ENCODE measurements at regions not wholly inside any gene's neighbourhood (a gene's known extent, or its start where the extent isn't known, plus 50 kb on each side); places are given as distances from the start of the nearest gene placed in this dataset.

GRCh38 chr1:60402816-60403215 lies 329.2 kb upstream of the C1orf87 start:
- no peaks in the 10 kb centered on the region for H3K9me3 ChIP-seq (ENCODE audit: insufficient read depth, low read length)

GRCh38 chr1:60402216-60402615 lies 328.6 kb upstream of the C1orf87 start:
- Histone ChIP-seq H3K27ac (ENCODE audit: low read length) (no peak overlapping the region), H3K36me3 (replicated peaks; ENCODE audit: low read depth, low read length) (peaks cover 4% of the 10 kb centered on the region), H3K9ac (ENCODE audit: low read length) (no peak overlapping the region), H2AFZ (ENCODE audit: low read depth, low read length) (no peak overlapping the region), H3K4me1 (ENCODE audit: low read length) (peaks cover 15% of the 10 kb centered on the region), H3K4me2 (ENCODE audit: low read length) (no peak overlapping the region), H3K9me3 (ENCODE audit: insufficient read depth, low read length) (no peaks in the 10 kb centered on the region), H3K79me2 (ENCODE audit: low read length) (no peaks in the 10 kb centered on the region), H4K20me1 (ENCODE audit: insufficient read depth, low read length) (no peaks in the 10 kb centered on the region), H3K4me3 (ENCODE audit: low read length) (no peak overlapping the region), H3K27me3 (ENCODE audit: low read depth, low read length) (no peaks in the 10 kb centered on the region)
- TF ChIP-seq CTCF (IDR thresholded peaks at IDR 0.05; ENCODE audit: low read depth, low read length) (no peak), EZH2phosphoT487 (IDR thresholded peaks at IDR 0.05; ENCODE audit: low read depth) (no peak)

More at GRCh38 chr1:60402816-60403215, 329.2 kb upstream of the C1orf87 start:
- H3K4me3 ChIP-seq (ENCODE audit: low read length): no peak overlapping the region
- H3K4me1 ChIP-seq (ENCODE audit: low read length): peaks cover 14% of the 10 kb centered on the region
- peaks cover 4% of the 10 kb centered on the region for H3K36me3 ChIP-seq (replicated peaks; ENCODE audit: low read depth, low read length)
- H3K79me2 ChIP-seq (ENCODE audit: low read length): no peaks in the 10 kb centered on the region
- H4K20me1 ChIP-seq (ENCODE audit: insufficient read depth, low read length): no peaks in the 10 kb centered on the region
- no peak overlapping the region for H3K27ac ChIP-seq (ENCODE audit: low read length)
- TF ChIP-seq CTCF (IDR thresholded peaks at IDR 0.05; ENCODE audit: low read depth, low read length): no peak
- TF ChIP-seq EZH2phosphoT487 (IDR thresholded peaks at IDR 0.05; ENCODE audit: low read depth): no peak
- H3K4me2 ChIP-seq (ENCODE audit: low read length): no peak overlapping the region
- no peak overlapping the region for H3K9ac ChIP-seq (ENCODE audit: low read length)
- 0 out of 2 replicates have a peak overlapping the region, but pooled peaks have one; percentile 20 for H2AFZ ChIP-seq (ENCODE audit: low read depth, low read length)
- no peaks in the 10 kb centered on the region for H3K27me3 ChIP-seq (ENCODE audit: low read depth, low read length)

DNA sequence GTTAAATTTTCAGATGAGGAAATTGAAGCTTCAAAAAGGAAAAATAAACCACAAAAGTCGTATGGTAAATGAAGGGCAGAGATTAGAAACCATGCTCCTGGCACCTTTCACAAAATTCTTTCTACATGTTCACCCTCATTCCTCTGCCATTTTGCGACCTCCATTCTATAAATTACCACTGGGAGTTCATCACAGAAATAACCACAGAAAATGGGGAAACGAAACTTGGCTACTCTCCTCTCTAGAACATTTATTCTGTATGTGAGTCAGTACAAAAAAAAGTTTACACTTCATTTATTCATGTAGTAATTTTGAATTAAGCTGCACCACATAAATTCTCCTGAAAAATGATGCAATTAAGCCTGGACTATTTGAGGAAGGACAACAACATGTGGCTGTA lies 320.9 kb upstream of the C1orf87 start:
- no peaks in the 10 kb centered on the region for H4K20me1 ChIP-seq (ENCODE audit: insufficient read depth, low read length)
- TF ChIP-seq EZH2phosphoT487 (IDR thresholded peaks at IDR 0.05; ENCODE audit: low read depth): no peak
- no peak for TF ChIP-seq CTCF (IDR thresholded peaks at IDR 0.05; ENCODE audit: low read depth, low read length)
- peak overlapping the region; percentile 48; the same call in 1 of the 2 replicates for H3K9ac ChIP-seq (ENCODE audit: low read length)
- H3K9me3 ChIP-seq (ENCODE audit: insufficient read depth, low read length): no peaks in the 10 kb centered on the region
- peaks cover 86% of the 10 kb centered on the region for H3K4me1 ChIP-seq (ENCODE audit: low read length)
- H3K27me3 ChIP-seq (ENCODE audit: low read depth, low read length): no peaks in the 10 kb centered on the region
- peak overlapping the region; percentile 21; the same call in 1 of the 2 replicates for H3K4me3 ChIP-seq (ENCODE audit: low read length)
- no peak overlapping the region; the same call in 1 of the 2 replicates for H2AFZ ChIP-seq (ENCODE audit: low read depth, low read length)
- H3K36me3 ChIP-seq (replicated peaks; ENCODE audit: low read depth, low read length): no peaks in the 10 kb centered on the region
- no peaks in the 10 kb centered on the region for H3K79me2 ChIP-seq (ENCODE audit: low read length)
- peak overlapping the region; percentile 66 for H3K4me2 ChIP-seq (ENCODE audit: low read length)
- peak overlapping the region; percentile 100 for H3K27ac ChIP-seq (ENCODE audit: low read length)

DNA sequence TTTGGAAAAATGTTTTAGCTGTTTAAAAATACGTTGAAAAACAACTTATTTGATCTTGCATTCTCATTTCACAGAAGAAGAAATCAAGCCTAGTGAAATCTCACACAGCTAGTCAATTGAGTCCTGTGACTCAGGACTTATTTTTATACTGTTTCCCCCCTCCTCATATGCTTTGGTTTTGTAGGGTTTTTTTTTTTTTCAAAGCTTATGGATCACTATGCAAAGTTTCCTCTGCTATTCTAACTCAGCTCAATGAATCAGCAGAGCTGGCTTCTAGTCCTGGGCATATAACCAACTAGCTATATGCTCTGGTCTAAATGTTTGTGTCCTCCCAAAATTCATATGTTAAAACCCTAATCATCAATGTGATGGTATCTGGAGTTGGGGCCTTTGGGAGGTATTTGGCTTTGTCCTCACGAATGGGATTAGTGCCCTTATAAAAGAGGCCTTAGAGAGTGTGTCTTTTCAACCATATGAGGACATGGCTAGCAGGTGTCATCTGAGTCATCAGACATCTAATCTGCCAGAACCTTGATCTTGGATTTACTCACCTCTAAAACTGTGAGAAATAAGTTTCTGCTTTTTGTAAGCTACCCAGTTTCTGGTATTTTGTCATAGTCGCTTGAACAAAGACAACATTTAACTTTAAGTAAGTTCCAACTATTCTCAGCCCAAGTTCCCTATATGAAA lies 317.2 kb upstream of the C1orf87 start:
- no peaks in the 10 kb centered on the region for H3K79me2 ChIP-seq (ENCODE audit: low read length)
- H3K4me1 ChIP-seq (ENCODE audit: low read length): peaks cover 79% of the 10 kb centered on the region
- H3K36me3 ChIP-seq (replicated peaks; ENCODE audit: low read depth, low read length): no peaks in the 10 kb centered on the region
- H3K9ac ChIP-seq (ENCODE audit: low read length): peak overlapping the region; percentile 84
- peak overlapping the region; percentile 100 for H3K27ac ChIP-seq (ENCODE audit: low read length)
- H4K20me1 ChIP-seq (ENCODE audit: insufficient read depth, low read length): no peaks in the 10 kb centered on the region
- TF ChIP-seq CTCF (IDR thresholded peaks at IDR 0.05; ENCODE audit: low read depth, low read length): no peak
- TF ChIP-seq EZH2phosphoT487 (IDR thresholded peaks at IDR 0.05; ENCODE audit: low read depth): no peak
- H3K9me3 ChIP-seq (ENCODE audit: insufficient read depth, low read length): no peaks in the 10 kb centered on the region
- H2AFZ ChIP-seq (ENCODE audit: low read depth, low read length): no peak overlapping the region
- no peaks in the 10 kb centered on the region for H3K27me3 ChIP-seq (ENCODE audit: low read depth, low read length)
- peak overlapping the region; percentile 66 for H3K4me3 ChIP-seq (ENCODE audit: low read length)
- H3K4me2 ChIP-seq (ENCODE audit: low read length): peak overlapping the region; percentile 94

Measured in OCI-LY3 (cell line).